ENCODE measurements at regions not wholly inside any gene's neighbourhood (a gene's known extent, or its start where the extent isn't known, plus 50 kb on each side); places are given as distances from the start of the nearest gene placed in this dataset.

DNA sequence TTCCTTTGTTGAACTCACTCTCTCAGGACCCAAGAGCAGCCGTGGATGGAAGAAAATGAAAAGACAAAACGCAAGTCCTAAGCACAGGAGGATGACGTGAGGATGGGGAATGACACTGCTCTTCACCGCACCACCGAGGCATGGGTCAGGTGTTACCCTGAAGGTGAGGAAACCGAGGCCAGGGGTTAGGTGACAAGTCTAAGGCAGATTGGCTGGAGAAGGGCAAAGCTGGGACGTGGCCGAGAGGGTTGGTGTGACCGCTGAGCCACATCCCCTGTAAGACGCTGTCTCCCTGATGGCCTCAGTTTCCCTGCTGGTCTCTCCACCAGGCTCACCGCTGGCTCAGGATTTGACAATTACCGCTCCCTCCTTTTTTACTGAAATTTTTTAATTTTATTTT lies 284.4 kb downstream of the CTTN start:
- TF ChIP-seq CHD1 (IDR thresholded peaks at IDR 0.05; ENCODE audit: low read length) (no peak), MTA3 (IDR thresholded peaks at IDR 0.05; ENCODE audit: borderline replicate concordance) (no peak), ZBTB8A (IDR thresholded peaks at IDR 0.05; ENCODE audit: partially characterized antibody) (no peak)
- TF ChIP-seq, protein P1, sequence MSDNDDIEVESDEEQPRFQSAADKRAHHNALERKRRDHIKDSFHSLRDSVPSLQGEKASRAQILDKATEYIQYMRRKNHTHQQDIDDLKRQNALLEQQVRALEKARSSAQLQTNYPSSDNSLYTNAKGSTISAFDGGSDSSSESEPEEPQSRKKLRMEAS (CRISPR knock-in tag; IDR thresholded peaks at IDR 0.05), result no peak
- TF ChIP-seq, protein P2, sequence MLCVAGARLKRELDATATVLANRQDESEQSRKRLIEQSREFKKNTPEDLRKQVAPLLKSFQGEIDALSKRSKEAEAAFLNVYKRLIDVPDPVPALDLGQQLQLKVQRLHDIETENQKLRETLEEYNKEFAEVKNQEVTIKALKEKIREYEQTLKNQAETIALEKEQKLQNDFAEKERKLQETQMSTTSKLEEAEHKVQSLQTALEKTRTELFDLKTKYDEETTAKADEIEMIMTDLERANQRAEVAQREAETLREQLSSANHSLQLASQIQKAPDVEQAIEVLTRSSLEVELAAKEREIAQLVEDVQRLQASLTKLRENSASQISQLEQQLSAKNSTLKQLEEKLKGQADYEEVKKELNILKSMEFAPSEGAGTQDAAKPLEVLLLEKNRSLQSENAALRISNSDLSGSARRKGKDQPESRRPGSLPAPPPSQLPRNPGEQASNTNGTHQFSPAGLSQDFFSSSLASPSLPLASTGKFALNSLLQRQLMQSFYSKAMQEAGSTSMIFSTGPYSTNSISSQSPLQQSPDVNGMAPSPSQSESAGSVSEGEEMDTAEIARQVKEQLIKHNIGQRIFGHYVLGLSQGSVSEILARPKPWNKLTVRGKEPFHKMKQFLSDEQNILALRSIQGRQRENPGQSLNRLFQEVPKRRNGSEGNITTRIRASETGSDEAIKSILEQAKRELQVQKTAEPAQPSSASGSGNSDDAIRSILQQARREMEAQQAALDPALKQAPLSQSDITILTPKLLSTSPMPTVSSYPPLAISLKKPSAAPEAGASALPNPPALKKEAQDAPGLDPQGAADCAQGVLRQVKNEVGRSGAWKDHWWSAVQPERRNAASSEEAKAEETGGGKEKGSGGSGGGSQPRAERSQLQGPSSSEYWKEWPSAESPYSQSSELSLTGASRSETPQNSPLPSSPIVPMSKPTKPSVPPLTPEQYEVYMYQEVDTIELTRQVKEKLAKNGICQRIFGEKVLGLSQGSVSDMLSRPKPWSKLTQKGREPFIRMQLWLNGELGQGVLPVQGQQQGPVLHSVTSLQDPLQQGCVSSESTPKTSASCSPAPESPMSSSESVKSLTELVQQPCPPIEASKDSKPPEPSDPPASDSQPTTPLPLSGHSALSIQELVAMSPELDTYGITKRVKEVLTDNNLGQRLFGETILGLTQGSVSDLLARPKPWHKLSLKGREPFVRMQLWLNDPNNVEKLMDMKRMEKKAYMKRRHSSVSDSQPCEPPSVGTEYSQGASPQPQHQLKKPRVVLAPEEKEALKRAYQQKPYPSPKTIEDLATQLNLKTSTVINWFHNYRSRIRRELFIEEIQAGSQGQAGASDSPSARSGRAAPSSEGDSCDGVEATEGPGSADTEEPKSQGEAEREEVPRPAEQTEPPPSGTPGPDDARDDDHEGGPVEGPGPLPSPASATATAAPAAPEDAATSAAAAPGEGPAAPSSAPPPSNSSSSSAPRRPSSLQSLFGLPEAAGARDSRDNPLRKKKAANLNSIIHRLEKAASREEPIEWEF (CRISPR knock-in tag; IDR thresholded peaks at IDR 0.05), result no peak
- TF ChIP-seq, protein P3, sequence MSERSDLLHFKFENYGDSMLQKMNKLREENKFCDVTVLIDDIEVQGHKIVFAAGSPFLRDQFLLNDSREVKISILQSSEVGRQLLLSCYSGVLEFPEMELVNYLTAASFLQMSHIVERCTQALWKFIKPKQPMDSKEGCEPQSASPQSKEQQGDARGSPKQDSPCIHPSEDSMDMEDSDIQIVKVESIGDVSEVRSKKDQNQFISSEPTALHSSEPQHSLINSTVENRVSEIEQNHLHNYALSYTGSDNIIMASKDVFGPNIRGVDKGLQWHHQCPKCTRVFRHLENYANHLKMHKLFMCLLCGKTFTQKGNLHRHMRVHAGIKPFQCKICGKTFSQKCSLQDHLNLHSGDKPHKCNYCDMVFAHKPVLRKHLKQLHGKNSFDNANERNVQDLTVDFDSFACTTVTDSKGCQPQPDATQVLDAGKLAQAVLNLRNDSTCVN (CRISPR knock-in tag; IDR thresholded peaks at IDR 0.05), result no peak

All from K562 (cell line).